HG03135 (cell line): ENCODE measurements at regions not wholly inside any gene's neighbourhood (a gene's known extent, or its start where the extent isn't known, plus 50 kb on each side); places are given as distances from the start of the nearest gene placed in this dataset.

Source experiments
- ATAC-seq: cut with Tn5 transposase; IDR thresholded peaks from one replicate; pipeline ENCODE4 v1.9.1; 2021; ENCODE audit warnings: mild to moderate bottlenecking, moderate library complexity; ENCODE audit not compliant: unreplicated experiment

DNA sequence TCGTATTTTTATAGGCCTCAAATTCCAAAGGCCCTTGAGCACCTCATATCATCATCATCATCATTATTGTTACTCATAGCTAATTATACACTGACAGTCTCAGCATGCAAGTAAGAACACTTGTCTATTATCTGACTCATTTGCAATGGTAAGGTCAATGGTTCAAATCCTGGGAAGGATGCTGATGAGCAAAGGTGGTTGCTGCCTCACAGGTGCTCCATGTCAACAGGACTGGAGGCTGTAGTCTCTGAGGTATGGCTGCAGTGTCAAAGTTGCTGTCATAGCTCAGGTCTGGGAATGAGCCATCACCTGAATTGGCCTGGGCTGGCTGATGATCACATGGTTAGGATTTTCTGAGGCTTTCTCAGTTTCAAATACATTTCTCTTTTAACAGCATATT lies 379.3 kb downstream of the BCL11A start:
- ATAC-seq, result no peak

GRCh38 chr2:60172801-60173200 lies 380.7 kb downstream of the BCL11A start:
- ATAC-seq, result no peak

DNA sequence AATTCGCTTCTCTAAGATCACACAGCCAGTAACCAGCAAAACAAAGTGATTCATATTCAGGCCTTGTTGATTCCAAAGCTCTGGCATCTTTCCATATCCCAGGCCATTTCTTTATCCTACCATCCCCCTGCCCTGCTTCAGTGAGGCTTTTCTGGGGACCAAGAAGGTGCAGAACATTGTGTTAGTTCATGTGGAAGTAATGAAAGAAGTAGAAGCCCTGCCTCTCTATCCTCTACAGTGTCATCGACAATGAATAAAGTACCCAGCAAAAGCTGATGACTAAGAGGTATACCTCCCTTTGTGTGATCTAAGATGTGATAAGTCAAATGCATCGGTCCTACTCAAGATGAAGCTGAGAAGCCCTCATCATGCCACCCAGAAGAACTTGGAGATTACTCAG lies 383.2 kb downstream of the BCL11A start:
- ATAC-seq, result no peak

- no peak for ATAC-seq
Observed at GRCh38 chr2:60168247-60168646, 385.2 kb downstream of the BCL11A start.

DNA sequence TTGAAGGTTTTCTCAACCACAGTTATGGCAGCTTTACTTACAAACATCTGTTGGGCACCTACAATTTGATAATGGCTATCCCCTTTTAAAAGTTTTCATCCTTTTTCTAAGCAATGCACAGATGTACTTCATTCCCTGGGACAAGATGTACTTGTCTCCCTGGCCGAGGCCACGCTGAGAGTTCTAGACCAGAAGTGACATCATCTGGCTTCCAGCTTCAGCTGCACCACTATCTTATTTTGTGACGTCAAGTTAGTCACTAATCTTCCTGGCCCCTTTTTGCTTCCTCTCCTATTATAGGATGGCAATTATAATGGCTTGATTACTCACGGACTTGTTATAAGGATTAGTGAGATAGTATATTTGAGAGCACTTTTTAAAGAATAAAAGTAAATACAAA lies 386.4 kb downstream of the BCL11A start:
- ATAC-seq, result no peak

- no peak for ATAC-seq
Observed at GRCh38 chr2:60163691-60164090, 389.8 kb downstream of the BCL11A start.

- ATAC-seq, result no peak
Observed at GRCh38 chr2:60159519-60159918, 393.9 kb downstream of the BCL11A start.

- no peak for ATAC-seq
Observed at GRCh38 chr2:60158262-60158661, 395.2 kb downstream of the BCL11A start.

GRCh38 chr2:60157283-60157682 lies 396.2 kb downstream of the BCL11A start:
- ATAC-seq, result no peak

GRCh38 chr2:60154142-60154541 lies 399.3 kb downstream of the BCL11A start:
- no peak for ATAC-seq

DNA sequence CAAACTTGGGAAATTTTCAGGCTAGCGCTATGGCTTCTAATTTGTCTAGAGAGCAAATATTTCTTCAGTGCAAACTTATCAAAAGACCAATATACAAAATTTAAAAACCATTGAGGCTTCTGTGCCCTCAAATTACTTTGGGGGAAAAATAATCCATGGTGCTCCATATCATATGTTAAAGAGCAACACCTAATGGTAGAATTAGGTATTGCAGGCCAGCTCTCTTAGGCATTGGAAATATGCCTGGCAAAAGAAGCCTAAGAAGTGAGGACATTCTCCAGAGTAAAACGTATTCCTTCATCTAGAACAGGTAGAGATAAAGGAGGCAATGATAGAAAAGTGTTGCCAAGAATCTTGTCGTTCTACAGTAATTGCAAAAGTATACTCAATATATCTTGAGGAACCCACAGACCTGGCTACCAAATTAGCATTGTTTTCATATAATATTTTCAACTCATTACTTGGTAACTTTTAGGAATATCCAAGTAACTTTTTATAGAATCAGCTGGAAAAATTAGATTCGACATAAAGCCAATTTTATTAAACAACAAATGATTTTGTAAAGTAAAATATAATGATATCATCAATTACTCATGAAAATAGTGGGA lies 401.1 kb downstream of the BCL11A start:
- ATAC-seq, result no peak

GRCh38 chr2:60149176-60149575 lies 404.3 kb downstream of the BCL11A start:
- no peak for ATAC-seq

DNA sequence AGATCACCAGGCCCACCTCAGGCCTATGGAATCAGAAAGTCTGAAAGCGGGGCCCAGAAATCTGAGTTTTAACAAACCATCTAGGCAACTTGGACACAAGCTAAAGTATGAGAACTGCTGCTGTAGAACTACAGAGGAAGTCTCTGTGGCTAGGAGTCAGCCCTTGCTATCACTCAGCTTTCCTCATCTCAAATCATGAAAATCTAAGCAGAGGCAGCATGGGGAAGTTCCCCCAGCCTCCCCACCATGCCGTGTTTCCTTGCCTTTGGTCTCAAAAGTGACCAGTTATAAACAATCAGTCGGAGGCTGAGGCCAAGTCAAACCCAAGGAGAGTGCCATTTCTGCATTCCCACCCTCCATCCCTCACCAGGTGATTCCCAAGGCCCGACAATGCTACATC lies 404.7 kb downstream of the BCL11A start:
- no peak for ATAC-seq

DNA sequence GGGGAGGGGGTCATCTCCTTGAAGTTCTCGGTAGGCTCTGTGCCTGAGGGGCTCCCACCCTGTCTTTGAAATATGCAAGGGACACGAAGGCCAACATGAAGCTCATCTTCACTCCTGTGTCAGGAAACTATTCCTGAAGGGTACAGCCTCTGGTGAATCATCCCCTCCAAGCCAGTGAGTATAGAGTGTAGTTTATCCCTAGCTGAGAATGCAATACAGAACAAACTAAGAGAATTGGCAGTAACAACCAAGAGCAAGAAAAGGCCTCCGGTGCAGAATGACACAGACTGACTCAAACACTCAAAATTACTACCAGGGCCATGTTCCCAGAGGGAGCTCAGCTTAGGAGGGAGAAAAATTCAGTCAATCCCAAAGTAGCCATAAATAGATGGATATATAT lies 413.3 kb downstream of the BCL11A start:
- ATAC-seq, result no peak

DNA sequence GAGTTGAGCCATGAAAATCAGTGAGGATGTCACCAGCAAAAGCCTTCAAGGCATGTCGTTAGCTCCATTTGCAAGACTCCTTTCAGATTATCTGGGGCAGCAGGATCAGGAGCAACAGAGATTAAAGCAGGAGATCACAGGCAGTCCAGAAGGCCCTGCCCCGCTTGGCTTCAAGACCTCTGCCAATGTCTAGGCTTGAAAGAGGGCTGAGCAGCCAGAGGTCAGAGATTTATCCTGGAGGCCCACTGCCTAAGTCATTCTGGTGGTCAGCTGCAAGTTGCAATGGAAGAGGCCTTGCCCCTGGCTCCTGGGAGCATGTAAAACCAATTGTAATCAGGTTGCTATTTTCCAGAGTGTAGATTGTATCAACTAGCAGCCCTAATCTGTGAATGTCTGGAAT lies 416.5 kb downstream of the BCL11A start:
- ATAC-seq, result no peak

DNA sequence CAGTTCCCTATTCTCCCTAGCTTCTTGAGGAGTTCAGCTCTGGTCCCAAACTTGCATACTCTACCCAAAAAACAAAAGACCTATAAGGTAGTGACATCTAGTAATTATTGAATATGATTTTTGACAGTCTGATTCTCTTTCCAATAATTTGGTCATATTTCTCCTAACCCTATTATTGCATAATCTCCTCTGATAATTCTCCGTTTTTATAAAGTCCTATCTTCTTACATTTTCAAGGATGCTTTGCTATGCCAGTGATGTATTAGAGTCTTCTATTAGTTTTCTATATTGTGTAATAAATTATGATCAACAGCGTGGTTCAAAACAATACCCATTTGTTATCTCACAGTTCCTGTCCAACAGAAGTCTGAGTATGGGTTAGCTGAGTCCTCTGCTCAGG lies 426.3 kb downstream of the BCL11A start:
- ATAC-seq, result no peak

GRCh38 chr2:60125611-60126426 lies 427.6 kb downstream of the BCL11A start:
- no peak for ATAC-seq

- ATAC-seq, result no peak
Observed at GRCh38 chr2:60119778-60120177, 433.7 kb downstream of the BCL11A start.

- ATAC-seq, result no peak
Observed at GRCh38 chr2:60118917-60119316, 434.5 kb downstream of the BCL11A start.

- ATAC-seq, result no peak
Observed at GRCh38 chr2:60118061-60118460, 435.4 kb downstream of the BCL11A start.

DNA sequence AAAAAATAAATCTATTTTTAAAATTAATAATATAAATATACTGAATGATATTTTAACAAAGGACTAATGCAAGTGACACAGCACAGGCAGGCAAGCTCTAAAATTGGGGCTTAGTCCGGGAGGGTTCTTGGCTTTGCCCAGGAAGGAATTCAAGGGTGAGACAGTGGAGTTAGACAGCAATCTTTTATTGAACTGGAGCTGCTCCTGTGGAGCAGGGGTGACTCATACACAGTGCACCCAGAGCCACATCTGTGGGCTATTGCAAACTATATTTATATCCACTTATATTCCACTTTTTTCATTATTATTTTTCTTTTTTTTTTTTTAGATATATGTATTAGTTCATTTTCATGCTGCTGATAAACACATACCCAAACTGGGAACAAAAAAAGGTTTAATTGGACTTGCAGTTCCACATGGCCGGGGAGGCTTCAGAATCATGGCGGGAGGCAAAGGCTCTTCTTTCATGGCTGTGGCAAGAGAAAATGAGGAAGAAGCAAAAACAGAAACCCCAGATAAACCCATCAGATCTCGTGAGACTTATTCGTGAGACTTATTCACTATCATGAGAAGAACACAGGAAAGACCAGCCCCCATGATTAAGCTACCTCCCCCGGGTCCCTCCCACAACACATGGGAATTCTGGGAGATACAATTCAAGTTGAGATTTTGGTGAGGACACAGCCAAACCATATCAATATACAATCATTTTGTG lies 437.1 kb downstream of the BCL11A start:
- no peak for ATAC-seq

- no peak for ATAC-seq
Observed at GRCh38 chr2:60109744-60110143, 443.7 kb downstream of the BCL11A start.
